ENCODE measurements at regions not wholly inside any gene's neighbourhood (a gene's known extent, or its start where the extent isn't known, plus 50 kb on each side); places are given as distances from the start of the nearest gene placed in this dataset.

DNA sequence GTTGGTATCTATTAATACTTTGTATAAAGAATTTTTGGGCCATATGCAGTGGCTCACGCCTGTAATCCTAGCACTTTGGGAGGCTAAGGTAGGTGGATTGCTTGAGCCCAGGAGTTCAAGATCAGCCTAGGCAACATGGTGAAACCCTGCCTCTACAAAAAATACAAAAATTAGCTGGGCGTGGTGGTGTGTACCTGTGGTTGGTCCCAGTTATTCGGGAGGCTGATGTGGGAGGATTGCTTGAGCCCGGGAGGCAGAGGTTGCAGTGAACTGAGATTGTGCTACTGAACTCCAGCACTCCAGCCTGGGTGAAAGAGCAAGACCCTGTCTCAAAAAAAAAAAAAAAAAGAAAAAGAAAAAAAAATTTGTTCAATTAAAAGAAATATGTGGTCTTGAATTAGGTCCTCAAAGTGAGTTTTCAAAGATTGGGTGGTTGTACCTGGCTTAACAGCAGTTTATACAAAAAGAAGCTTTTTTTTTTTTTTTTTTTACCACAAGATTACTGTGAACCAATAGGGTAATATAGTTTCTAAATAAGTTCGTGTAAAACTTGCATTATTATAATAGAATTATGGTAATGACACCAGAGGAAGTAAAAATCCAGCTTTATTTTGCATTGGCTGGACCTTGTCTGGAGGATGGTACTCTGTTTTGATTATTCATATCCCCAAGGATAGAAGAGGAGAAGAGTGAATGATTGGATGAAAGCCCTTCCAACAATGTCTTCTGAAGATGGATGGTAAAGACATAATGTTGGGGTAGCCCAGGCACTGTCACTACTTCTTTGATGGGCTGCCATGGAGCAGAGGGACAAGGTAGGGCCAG is 210.3 kb downstream of the MYCN start:
- TF ChIP-seq CTCF (IDR thresholded peaks at IDR 0.05), result no peak
- TF ChIP-seq POLR2AphosphoS5 (IDR thresholded peaks at IDR 0.05), result no peak

All from sigmoid colon (tissue), 4 donors.